Naive thymus-derived CD4-positive, alpha-beta T cell (primary cell): ENCODE measurements at regions not wholly inside any gene's neighbourhood (a gene's known extent, or its start where the extent isn't known, plus 50 kb on each side); places are given as distances from the start of the nearest gene placed in this dataset.

Experiments
- ATAC-seq: fragments of 150-1000 bp; cut with Tn5 transposase; 2 replicates; pipeline ENCODE4 v1.10.0; 2021; ENCODE audit warnings: mild to moderate bottlenecking, moderate library complexity
- CTCF ChIA-PET: fragments of 350-600 bp; sonication (Branson Sonifier 250); formaldehyde crosslinking; loops from one replicate; lab custom pipeline; 2021; ENCODE audit warnings: antibody characterized with exemption; lab: Charles Lee
- POLR2A ChIA-PET: fragments of 350-600 bp; sonication (Branson Sonifier 250); formaldehyde crosslinking; loops from one replicate; lab custom pipeline; 2021; ENCODE audit warnings: antibody characterized with exemption, inconsistent platforms; lab: Charles Lee
- DNase-seq, 9 donors: peaks; one replicate each; pipeline versions ENCODE4 v3.0.0 to v3.0.0-alpha.2; 2020 to 2022; ENCODE audit warnings: mixed read lengths in 1 of 9
- H3K27ac ChIP-seq: one replicate; pipeline ENCODE4 v1.7.0; 2013; ENCODE audit warnings: mild to moderate bottlenecking, low read depth, low read length, moderate library complexity
- H3K27me3 ChIP-seq, 2 donors: one replicate each; pipeline ENCODE4 v1.7.0; 2013; ENCODE audit warnings: low read length in 2 of 2, mild to moderate bottlenecking in 2 of 2, moderate library complexity in 2 of 2; ENCODE audit not compliant: control insufficient read depth in 2 of 2, insufficient read depth in 2 of 2
- H3K36me3 ChIP-seq, 3 experiments: 1 replicate in 2 of 3; 2 replicates in 1 of 3; pipeline ENCODE4 v1.7.0; 2013; ENCODE audit warnings: low read length in 3 of 3, mild to moderate bottlenecking in 3 of 3, moderate library complexity in 1 of 3; ENCODE audit not compliant: insufficient read depth in 3 of 3, control insufficient read depth in 2 of 3
- H3K4me1 ChIP-seq, 2 donors: one replicate each; pipeline ENCODE4 v1.7.0; 2013; ENCODE audit warnings: low read length in 2 of 2, mild to moderate bottlenecking in 2 of 2, moderate library complexity in 1 of 2; ENCODE audit not compliant: control insufficient read depth in 2 of 2, insufficient read depth in 2 of 2
- H3K4me3 ChIP-seq: 2 replicates; pipeline ENCODE4 v1.7.0; 2013; ENCODE audit warnings: mild to moderate bottlenecking, low read length
- H3K9me3 ChIP-seq, 3 experiments: 1 replicate in 2 of 3; 2 replicates in 1 of 3; pipeline ENCODE4 v1.7.0; 2013; ENCODE audit warnings: low read length in 3 of 3; ENCODE audit not compliant: control insufficient read depth in 2 of 3
- H3K27ac Mint-ChIP-seq, 9 donors: one replicate each; pipeline ENCODE4 v1.8.0; 2020 to 2022; ENCODE audit warnings: mixed read lengths in 9 of 9, mild to moderate bottlenecking in 8 of 9, moderate library complexity in 5 of 9, inconsistent platforms in 2 of 9
- H3K27me3 Mint-ChIP-seq, 5 donors: one replicate each; pipeline ENCODE4 v1.8.0; 2021 to 2022; ENCODE audit warnings: mixed read lengths in 5 of 5, mild to moderate bottlenecking in 1 of 5
- H3K36me3 Mint-ChIP-seq, 5 donors: one replicate each; pipeline ENCODE4 v1.8.0; 2020 to 2022; ENCODE audit warnings: mixed read lengths in 5 of 5, mild to moderate bottlenecking in 3 of 5, inconsistent platforms in 1 of 5
- H3K4me1 Mint-ChIP-seq, 7 donors: one replicate each; pipeline ENCODE4 v1.8.0; 2020 to 2022; ENCODE audit warnings: mixed read lengths in 7 of 7, mild to moderate bottlenecking in 3 of 7, inconsistent platforms in 1 of 7
- H3K4me3 Mint-ChIP-seq, 10 donors: one replicate each; pipeline ENCODE4 v1.8.0; 2020 to 2022; ENCODE audit warnings: mild to moderate bottlenecking in 10 of 10, mixed read lengths in 10 of 10, moderate library complexity in 6 of 10, inconsistent platforms in 2 of 10
- H3K9me3 Mint-ChIP-seq, 11 donors: one replicate each; pipeline ENCODE4 v1.8.0; 2020 to 2022; ENCODE audit warnings: mixed read lengths in 11 of 11, mild to moderate bottlenecking in 4 of 11, inconsistent platforms in 1 of 11, moderate library complexity in 1 of 11
- intact Hi-C, 2 donors: fragments of 100-400 bp; cut with micrococcal nuclease; formaldehyde crosslinking; loops; one replicate each; pipeline ENCODE4 v1.15.1; 2023

DNA sequence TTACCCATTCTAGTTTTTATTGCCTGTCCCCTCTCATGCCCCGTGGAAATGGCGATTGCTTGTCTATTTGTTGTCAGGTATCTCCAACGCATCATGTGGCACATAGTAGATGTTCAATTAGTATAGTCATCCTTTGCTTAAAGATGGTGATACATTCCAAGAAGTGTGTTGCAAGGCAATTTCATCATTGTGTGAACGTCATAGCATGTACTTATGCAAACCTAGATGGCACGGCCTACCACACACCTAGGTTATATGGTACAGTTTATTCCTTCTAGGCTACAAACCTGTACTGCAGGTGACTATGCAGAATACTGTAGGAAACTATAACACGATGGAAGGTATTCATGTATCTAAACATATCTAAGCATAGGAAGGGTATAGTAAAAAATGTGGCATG lies 163.9 kb upstream of the DAPK1 start:
- H3K27me3 Mint-ChIP-seq: peaks cover 19 to 38% (median 27%) of the 10 kb centered on the region in 5 donors
- ATAC-seq: no peak
- ChIA-PET POLR2A (no interaction called here), CTCF (no interaction called here)
- Histone ChIP-seq H3K27me3 (peaks cover 0 to 6% of the 10 kb centered on the region in 2 donors), H3K4me1 (no peaks in the 10 kb centered on the region), H3K27ac (no peak overlapping the region), H3K9me3 (no peaks in the 10 kb centered on the region), H3K4me3 (no peak overlapping the region), H3K36me3 (no peaks in the 10 kb centered on the region)
- intact Hi-C loops: no loop called here
- H3K4me3 Mint-ChIP-seq: no peak overlapping the region
- peaks cover 0 to 18% (median 5%) of the 10 kb centered on the region in 11 donors for H3K9me3 Mint-ChIP-seq
- peaks cover 0 to 5% (median 0%) of the 10 kb centered on the region in 5 donors for H3K36me3 Mint-ChIP-seq
- H3K27ac Mint-ChIP-seq: no peak overlapping the region
- DNase-seq: no peak
- peaks cover 0 to 16% (median 11%) of the 10 kb centered on the region in 7 donors for H3K4me1 Mint-ChIP-seq

GRCh38 chr9:87334366-87334765 lies 163.3 kb upstream of the DAPK1 start:
- Mint-ChIP-seq H3K27me3 (peaks cover 21 to 38% (median 29%) of the 10 kb centered on the region in 5 donors), H3K9me3 (peaks cover 0 to 18% (median 5%) of the 10 kb centered on the region in 11 donors), H3K36me3 (peaks cover 0 to 5% (median 0%) of the 10 kb centered on the region in 5 donors), H3K4me3 (no peak overlapping the region), H3K27ac (no peak overlapping the region), H3K4me1 (peaks cover 0 to 16% (median 11%) of the 10 kb centered on the region in 7 donors)
- H3K27me3 ChIP-seq: peaks cover 0 to 6% of the 10 kb centered on the region in 2 donors
- ChIA-PET POLR2A (no interaction called here), CTCF (no interaction called here)
- intact Hi-C loops: no loop called here
- ATAC-seq (no peak), DNase-seq (no peak)
- no peaks in the 10 kb centered on the region for H3K36me3 ChIP-seq
- H3K27ac ChIP-seq: no peak overlapping the region
- H3K4me1 ChIP-seq: no peaks in the 10 kb centered on the region
- no peaks in the 10 kb centered on the region for H3K9me3 ChIP-seq
- H3K4me3 ChIP-seq: no peak overlapping the region

GRCh38 chr9:87336407-87336806 lies 161.3 kb upstream of the DAPK1 start:
- no peak for DNase-seq
- ChIA-PET CTCF (no interaction called here), POLR2A (no interaction called here)
- Mint-ChIP-seq H3K36me3 (no peaks in the 10 kb centered on the region), H3K4me3 (no peak overlapping the region), H3K9me3 (peaks cover 0 to 6% (median 0%) of the 10 kb centered on the region in 11 donors), H3K4me1 (peaks cover 0 to 16% (median 11%) of the 10 kb centered on the region in 7 donors), H3K27ac (no peak overlapping the region), H3K27me3 (peaks cover 21 to 54% (median 42%) of the 10 kb centered on the region in 5 donors)
- intact Hi-C loops: loop anchor here in 1 of 2 donors (2.0 to 5.0 kb wide), 2 partner anchors 330 to 476 kb away; no protein-coding TSS in a partner anchor
- no peak overlapping the region for H3K27ac ChIP-seq
- no peaks in the 10 kb centered on the region for H3K4me1 ChIP-seq
- ATAC-seq: no peak
- H3K9me3 ChIP-seq: no peaks in the 10 kb centered on the region
- peaks cover 0 to 6% of the 10 kb centered on the region in 2 donors for H3K27me3 ChIP-seq
- H3K4me3 ChIP-seq: no peak overlapping the region
- no peaks in the 10 kb centered on the region for H3K36me3 ChIP-seq

DNA sequence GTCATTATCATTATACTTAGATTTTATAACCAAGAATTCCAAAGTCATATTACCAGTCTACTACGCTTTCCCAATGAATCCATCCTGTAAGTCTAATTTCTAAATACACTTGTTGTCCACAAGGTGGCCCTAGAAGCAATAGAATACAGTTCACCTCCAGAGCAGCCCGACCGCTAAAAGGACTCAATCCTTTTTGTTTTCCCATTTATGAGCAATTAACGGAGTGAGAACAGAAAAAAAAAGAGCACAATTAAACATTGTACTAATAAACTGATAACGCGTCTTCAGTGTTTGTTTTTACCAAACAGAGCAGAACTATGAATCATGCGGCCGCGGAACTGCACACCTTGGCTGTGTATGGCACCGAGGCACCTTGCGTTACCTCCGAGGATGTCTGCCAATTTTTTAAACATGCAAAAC lies 160.7 kb upstream of the DAPK1 start:
- intact Hi-C loops: loop anchor here in 1 of 2 donors (2.0 to 5.0 kb wide), 2 partner anchors 330 to 475 kb away; no protein-coding TSS in a partner anchor
- Mint-ChIP-seq H3K4me1 (peaks cover 0 to 16% (median 11%) of the 10 kb centered on the region in 7 donors), H3K9me3 (peaks cover 0 to 2% (median 0%) of the 10 kb centered on the region in 11 donors), H3K27me3 (peaks cover 21 to 59% (median 45%) of the 10 kb centered on the region in 5 donors), H3K36me3 (no peaks in the 10 kb centered on the region), H3K27ac (no peak overlapping the region), H3K4me3 (peak overlapping the region; percentile 37 to 87 (median 77))
- Histone ChIP-seq H3K9me3 (no peaks in the 10 kb centered on the region), H3K27me3 (peaks cover 0 to 6% of the 10 kb centered on the region in 2 donors), H3K4me1 (no peaks in the 10 kb centered on the region), H3K27ac (no peak overlapping the region), H3K36me3 (no peaks in the 10 kb centered on the region), H3K4me3 (peak overlapping the region; percentile 8)
- DNase-seq: peak in 5 of 9 donors; percentile 17 to 40 (median 29)
- POLR2A ChIA-PET: no interaction called here
- ATAC-seq: peak; percentile 64
- CTCF ChIA-PET: interaction anchor here (0.7 kb wide), 1 partner anchor 700 kb away, joined by 3 read pairs; no protein-coding TSS in a partner anchor

DNA sequence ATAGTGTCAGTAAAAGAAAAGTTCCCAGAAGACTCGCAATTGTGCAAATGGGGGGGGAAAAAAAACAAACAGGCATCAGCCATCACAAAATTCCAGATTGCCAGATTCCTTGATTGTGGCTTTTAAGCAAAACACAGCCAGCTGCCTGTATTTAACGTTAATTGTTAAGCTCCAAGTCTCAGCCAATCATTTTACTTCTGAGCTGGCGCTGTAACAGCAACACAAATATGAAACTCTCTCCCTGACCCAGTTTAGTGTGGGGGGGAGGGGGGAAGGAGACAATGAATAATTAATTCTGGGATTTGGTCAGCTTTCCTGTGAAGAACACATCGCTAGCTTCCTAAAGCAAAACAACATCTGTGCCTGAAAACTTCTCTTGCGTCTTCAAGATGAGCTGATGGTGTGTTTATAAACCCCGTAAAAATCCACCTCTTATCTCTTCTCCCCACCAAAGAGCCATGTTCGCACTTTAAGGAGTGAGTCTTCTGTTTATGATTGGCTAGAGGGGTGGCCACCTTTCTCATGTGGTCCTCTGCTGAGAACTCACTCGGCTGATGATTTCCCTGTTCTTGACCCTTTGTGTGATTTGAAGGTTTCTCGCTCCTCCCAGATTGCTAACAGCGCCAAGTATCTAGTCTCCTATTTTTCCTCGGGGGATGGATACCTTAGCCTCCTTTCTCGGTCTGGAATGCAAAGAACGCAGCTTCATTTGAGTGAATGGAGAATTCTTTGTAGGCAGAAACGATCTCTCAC lies 160.2 kb upstream of the DAPK1 start:
- H3K27me3 Mint-ChIP-seq: peaks cover 21 to 65% (median 50%) of the 10 kb centered on the region in 5 donors
- Histone ChIP-seq H3K36me3 (no peaks in the 10 kb centered on the region), H3K27me3 (peaks cover 0 to 6% of the 10 kb centered on the region in 2 donors), H3K4me1 (no peaks in the 10 kb centered on the region), H3K27ac (no peak overlapping the region), H3K4me3 (peak overlapping the region; percentile 8), H3K9me3 (no peaks in the 10 kb centered on the region)
- ATAC-seq (no peak), DNase-seq (no peak)
- ChIA-PET POLR2A (no interaction called here), CTCF (interaction anchor here (0.7 kb wide), 1 partner anchor 699 kb away, joined by 3 read pairs; no protein-coding TSS in a partner anchor)
- no peaks in the 10 kb centered on the region for H3K9me3 Mint-ChIP-seq
- H3K4me1 Mint-ChIP-seq: peaks cover 0 to 16% (median 11%) of the 10 kb centered on the region in 7 donors
- intact Hi-C loops: loop anchor here in 1 of 2 donors (2.0 to 5.0 kb wide), 2 partner anchors 329 to 475 kb away; no protein-coding TSS in a partner anchor
- peak overlapping the region in 1 of 9 donors; percentile 26 for H3K27ac Mint-ChIP-seq
- H3K4me3 Mint-ChIP-seq: peak overlapping the region; percentile 37 to 87 (median 77)
- no peaks in the 10 kb centered on the region for H3K36me3 Mint-ChIP-seq

GRCh38 chr9:87338088-87338989 lies 159.3 kb upstream of the DAPK1 start:
- Mint-ChIP-seq H3K4me1 (peaks cover 0 to 16% (median 11%) of the 10 kb centered on the region in 7 donors), H3K4me3 (peak overlapping the region in 8 of 10 donors; percentile 11 to 86 (median 64)), H3K36me3 (no peaks in the 10 kb centered on the region), H3K27me3 (peaks cover 21 to 65% (median 52%) of the 10 kb centered on the region in 5 donors), H3K9me3 (no peaks in the 10 kb centered on the region), H3K27ac (peak overlapping the region in 1 of 9 donors; percentile 26)
- H3K27ac ChIP-seq: no peak overlapping the region
- H3K4me3 ChIP-seq: no peak overlapping the region
- no peaks in the 10 kb centered on the region for H3K9me3 ChIP-seq
- no peak for DNase-seq
- H3K4me1 ChIP-seq: no peaks in the 10 kb centered on the region
- intact Hi-C loops: loop anchor here in 1 of 2 donors (5.0 kb wide), 1 partner anchor 474 kb away; no protein-coding TSS in a partner anchor
- peaks cover 0 to 6% of the 10 kb centered on the region in 2 donors for H3K27me3 ChIP-seq
- no peak for ATAC-seq
- CTCF ChIA-PET: no interaction called here
- no peaks in the 10 kb centered on the region for H3K36me3 ChIP-seq
- POLR2A ChIA-PET: no interaction called here
